Karpas-422 (cell line): ENCODE measurements at regions not wholly inside any gene's neighbourhood (a gene's known extent, or its start where the extent isn't known, plus 50 kb on each side); places are given as distances from the start of the nearest gene placed in this dataset.

ENCODE experiments used
- DNase-seq: peaks from one replicate; pipeline ENCODE4 v3.0.0-alpha.2; 2015
- H2AFZ ChIP-seq: fragments of 200-600 bp; sonication (generic); 2 replicates; pipeline ENCODE4 v1.6.1; 2014; ENCODE audit warnings: antibody characterized with exemption, low read length, mixed read lengths
- H3K27ac ChIP-seq: fragments of 200-600 bp; sonication (generic); 2 replicates; pipeline ENCODE4 v1.5.1; 2014; ENCODE audit warnings: mild to moderate bottlenecking, low read length, moderate library complexity
- H3K27me3 ChIP-seq: fragments of 200-600 bp; sonication (generic); 2 replicates; pipeline ENCODE4 v1.6.1; 2014; ENCODE audit warnings: low read length, mixed read lengths
- H3K36me3 ChIP-seq: fragments of 200-600 bp; sonication (generic); 2 replicates; pipeline ENCODE4 v1.6.1; 2014; ENCODE audit warnings: low read length, mixed read lengths; ENCODE audit not compliant: insufficient read depth
- H3K4me1 ChIP-seq: fragments of 200-600 bp; sonication (generic); 2 replicates; pipeline ENCODE4 v1.6.1; 2014; ENCODE audit warnings: mild to moderate bottlenecking, low read length, mixed read lengths
- H3K4me2 ChIP-seq: fragments of 200-600 bp; sonication (generic); 2 replicates; pipeline ENCODE4 v1.6.1; 2014; ENCODE audit warnings: low read length, low read depth, mild to moderate bottlenecking; ENCODE audit not compliant: poor library complexity, severe bottlenecking
- H3K4me3 ChIP-seq: fragments of 200-600 bp; sonication (generic); 2 replicates; pipeline ENCODE4 v1.5.1; 2014; ENCODE audit warnings: mild to moderate bottlenecking, antibody characterized with exemption, low read length, mixed read lengths
- H3K79me2 ChIP-seq: fragments of 200-600 bp; sonication (generic); 2 replicates; pipeline ENCODE4 v1.6.1; 2014; ENCODE audit warnings: mild to moderate bottlenecking, low read length, mixed read lengths
- H3K9ac ChIP-seq: fragments of 200-600 bp; sonication (generic); 2 replicates; pipeline ENCODE4 v1.6.0; 2014; ENCODE audit warnings: low read length
- H3K9me2 ChIP-seq: fragments of 200-600 bp; sonication (generic), shearing (Covaris generic); replicated peaks from 2 replicates; pipeline ENCODE4 v1.6.0; 2014; ENCODE audit warnings: mild to moderate bottlenecking, low read length, moderate library complexity; ENCODE audit not compliant: insufficient read depth
- H3K9me3 ChIP-seq: fragments of 300-700, 200-600 bp; sonication (generic); 2 replicates; pipeline ENCODE4 v1.6.1; 2014; ENCODE audit warnings: low read length, mixed read lengths
- H4K20me1 ChIP-seq: fragments of 200-600 bp; sonication (generic); 2 replicates; pipeline ENCODE4 v1.6.1; 2014; ENCODE audit warnings: mild to moderate bottlenecking, antibody characterized with exemption, low read length, low read depth; ENCODE audit not compliant: insufficient read depth

DNA sequence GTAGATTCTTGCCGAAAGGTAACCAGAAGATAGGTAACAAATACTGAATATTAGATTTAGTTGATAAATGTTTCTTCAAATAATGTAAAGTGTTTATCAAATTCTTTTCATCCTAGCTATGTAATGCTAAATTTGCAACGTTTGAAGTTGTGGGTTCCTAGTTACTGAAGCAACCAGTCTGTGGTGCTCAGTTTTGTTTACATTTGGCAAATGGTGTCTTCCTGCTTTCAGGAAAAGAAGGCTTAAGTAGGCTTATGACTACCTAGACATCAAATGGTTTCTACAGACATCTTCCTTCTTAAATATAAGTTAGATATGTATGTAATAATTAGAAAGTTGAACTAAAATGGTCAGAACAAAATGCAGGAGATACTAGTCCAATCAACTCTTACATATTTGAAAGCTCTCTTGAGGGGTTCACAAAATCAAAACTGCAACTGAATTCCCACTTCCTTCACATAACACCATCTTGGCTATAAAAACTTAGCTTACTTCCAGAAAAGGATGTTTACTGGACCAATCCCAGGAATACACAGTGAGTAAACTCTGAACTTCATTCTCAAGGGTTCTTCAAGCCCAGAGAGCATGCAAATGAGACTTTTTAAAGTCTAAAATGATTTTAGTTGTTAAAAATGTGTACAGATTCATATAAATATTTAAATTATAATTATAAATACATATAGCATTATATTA lies 125.7 kb upstream of the ITGA1 start:
- Histone ChIP-seq H3K9me3 (no peaks in the 10 kb centered on the region), H3K27me3 (no peaks in the 10 kb centered on the region), H3K27ac (no peak overlapping the region), H3K9me2 (no peaks in the 10 kb centered on the region), H3K4me2 (no peak overlapping the region), H3K4me3 (no peak overlapping the region), H3K9ac (no peak overlapping the region), H2AFZ (no peak overlapping the region), H3K36me3 (no peaks in the 10 kb centered on the region), H3K4me1 (no peaks in the 10 kb centered on the region), H3K79me2 (no peaks in the 10 kb centered on the region), H4K20me1 (no peaks in the 10 kb centered on the region)
- no peak for DNase-seq

DNA sequence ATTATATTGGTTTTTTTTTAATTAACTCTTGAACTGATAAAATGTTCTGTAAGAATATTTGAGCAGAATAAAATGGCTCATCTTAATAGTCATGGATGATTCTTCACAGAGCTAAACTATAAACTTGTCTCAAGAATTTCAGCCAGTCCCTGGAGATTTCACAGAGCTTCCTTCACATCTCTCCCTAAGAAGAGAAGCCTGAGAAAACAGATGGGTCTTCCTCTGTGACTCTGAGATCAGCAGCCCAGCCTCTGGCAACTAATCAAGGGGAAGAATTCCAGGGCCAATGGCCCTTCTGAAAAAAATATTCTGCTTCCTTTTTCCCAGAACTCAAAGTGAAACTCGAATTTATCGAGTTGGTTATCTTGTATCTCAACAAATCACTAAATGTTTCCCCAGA lies 122.2 kb upstream of the ITGA1 start:
- Histone ChIP-seq H2AFZ (no peak overlapping the region), H3K9ac (no peak overlapping the region)

DNA sequence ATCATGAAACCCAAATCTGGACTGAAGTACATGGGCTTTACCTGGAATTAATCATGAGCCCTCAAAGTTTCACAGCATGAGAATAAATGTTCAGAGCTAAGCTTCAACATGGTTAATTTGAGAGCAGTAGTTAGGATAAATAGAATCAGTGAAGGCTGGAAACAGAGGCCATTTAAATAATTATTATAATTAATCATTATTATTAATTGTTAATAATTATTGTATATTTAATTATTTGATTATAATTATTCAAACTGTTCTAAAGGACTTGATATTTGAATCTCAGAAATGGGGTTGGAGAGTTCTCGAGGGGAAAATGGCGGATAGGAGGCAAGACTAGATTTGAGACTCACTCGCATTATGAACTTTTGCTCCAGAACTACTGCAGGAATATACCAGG lies 119.6 kb upstream of the ITGA1 start:
- H3K9me3 ChIP-seq: no peaks in the 10 kb centered on the region
- H3K27me3 ChIP-seq: no peaks in the 10 kb centered on the region
- no peaks in the 10 kb centered on the region for H3K36me3 ChIP-seq
- no peak overlapping the region for H3K4me3 ChIP-seq
- H3K4me1 ChIP-seq: no peaks in the 10 kb centered on the region
- H3K9me2 ChIP-seq: no peaks in the 10 kb centered on the region
- DNase-seq: no peak
- H2AFZ ChIP-seq: no peak overlapping the region
- no peak overlapping the region for H3K9ac ChIP-seq
- no peak overlapping the region for H3K27ac ChIP-seq
- H3K79me2 ChIP-seq: no peaks in the 10 kb centered on the region
- no peak overlapping the region for H3K4me2 ChIP-seq
- H4K20me1 ChIP-seq: no peaks in the 10 kb centered on the region

More for the DNA sequence above, 122.2 kb upstream of the ITGA1 start:
- Histone ChIP-seq H3K9me3 (no peaks in the 10 kb centered on the region), H3K36me3 (no peaks in the 10 kb centered on the region), H3K4me3 (no peak overlapping the region), H3K9me2 (no peaks in the 10 kb centered on the region), H3K4me1 (no peaks in the 10 kb centered on the region), H3K27ac (no peak overlapping the region), H3K4me2 (no peak overlapping the region), H4K20me1 (no peaks in the 10 kb centered on the region), H3K79me2 (no peaks in the 10 kb centered on the region), H3K27me3 (no peaks in the 10 kb centered on the region)
- DNase-seq: no peak

DNA sequence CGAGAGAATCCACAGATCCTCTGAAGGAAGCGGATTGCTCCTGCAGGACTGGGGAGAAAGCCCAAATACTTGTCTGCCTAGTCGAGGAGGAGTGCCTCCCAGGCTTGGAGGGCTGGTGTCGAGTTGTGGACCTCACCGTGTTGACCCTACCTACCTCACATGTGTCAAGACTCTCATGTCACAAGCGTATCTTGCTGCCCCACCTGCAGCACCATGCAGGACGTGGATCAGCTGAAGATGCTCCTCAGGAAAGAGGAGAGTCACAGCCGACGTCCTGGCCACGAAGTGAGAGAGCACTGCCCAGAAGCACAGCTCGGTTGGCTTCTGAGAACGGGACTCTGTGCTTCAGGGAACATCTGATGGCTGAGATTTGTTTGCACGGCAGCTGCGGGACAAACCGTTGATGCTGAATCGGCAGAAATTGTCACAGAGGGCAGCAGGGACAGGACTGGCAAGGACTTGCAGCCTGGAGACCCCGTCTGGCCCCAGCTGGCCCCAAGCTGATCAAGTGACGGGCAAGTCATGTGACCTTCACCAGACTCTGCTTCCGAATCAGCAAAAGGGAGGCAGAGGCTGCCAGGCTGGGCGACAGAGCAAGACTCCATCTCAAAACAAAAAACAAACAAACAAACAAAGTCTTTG lies 119.1 kb upstream of the ITGA1 start:
- Histone ChIP-seq H3K9ac (no peak overlapping the region), H3K4me2 (no peak overlapping the region), H3K4me1 (no peaks in the 10 kb centered on the region), H3K36me3 (no peaks in the 10 kb centered on the region), H3K9me2 (no peaks in the 10 kb centered on the region), H2AFZ (no peak overlapping the region; the same call in 1 of the 2 replicates), H3K27ac (no peak overlapping the region), H3K4me3 (no peak overlapping the region), H3K79me2 (no peaks in the 10 kb centered on the region), H3K9me3 (no peaks in the 10 kb centered on the region), H4K20me1 (no peaks in the 10 kb centered on the region), H3K27me3 (no peaks in the 10 kb centered on the region)
- DNase-seq: no peak

DNA sequence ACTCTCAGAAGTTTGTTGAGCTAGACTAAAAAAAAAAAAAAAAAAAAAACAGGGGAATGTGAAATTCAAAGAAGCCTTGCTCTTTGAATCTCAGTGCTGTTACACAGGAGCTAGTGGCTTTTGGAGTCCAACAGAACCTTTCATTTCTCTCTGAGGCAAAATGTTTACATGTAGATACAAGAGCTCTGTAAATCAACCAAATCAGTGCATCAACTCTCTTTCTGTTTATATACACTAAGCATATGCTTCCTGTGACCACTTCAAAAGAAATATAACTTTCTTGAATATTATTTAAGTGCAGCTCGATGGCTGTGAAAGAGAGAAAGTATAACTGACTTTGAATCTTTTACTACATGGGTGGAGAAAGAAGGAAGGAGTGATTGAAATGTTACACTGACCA lies 115.3 kb upstream of the ITGA1 start:
- H2AFZ ChIP-seq: no peak overlapping the region
- H4K20me1 ChIP-seq: no peaks in the 10 kb centered on the region
- H3K36me3 ChIP-seq: no peaks in the 10 kb centered on the region
- no peaks in the 10 kb centered on the region for H3K79me2 ChIP-seq
- H3K9me3 ChIP-seq: no peaks in the 10 kb centered on the region
- H3K4me3 ChIP-seq: no peak overlapping the region
- H3K27me3 ChIP-seq: no peaks in the 10 kb centered on the region
- no peak overlapping the region for H3K27ac ChIP-seq
- no peaks in the 10 kb centered on the region for H3K4me1 ChIP-seq
- DNase-seq: no peak
- H3K9ac ChIP-seq: no peak overlapping the region
- no peaks in the 10 kb centered on the region for H3K9me2 ChIP-seq
- no peak overlapping the region for H3K4me2 ChIP-seq

DNA sequence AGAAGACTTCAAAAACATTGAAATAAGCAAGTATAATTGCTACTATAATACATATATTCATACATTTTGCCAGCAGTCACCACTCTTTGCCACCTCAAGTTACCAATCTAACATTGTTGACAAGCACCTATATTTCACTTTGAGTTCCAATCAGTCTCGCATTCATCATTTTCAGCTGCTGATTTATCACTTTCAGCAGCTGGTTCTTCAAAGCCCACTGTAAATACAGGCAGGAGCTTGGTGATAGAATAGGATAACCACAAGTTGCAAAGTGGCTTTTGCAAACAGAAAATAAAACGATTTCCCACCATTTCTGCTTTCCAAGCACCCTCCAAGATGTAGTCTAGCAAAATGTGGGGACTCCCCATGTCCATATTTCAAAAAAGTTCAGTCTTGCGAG lies 114.2 kb upstream of the ITGA1 start:
- Histone ChIP-seq H3K9me3 (no peaks in the 10 kb centered on the region), H3K27me3 (no peaks in the 10 kb centered on the region), H3K9me2 (no peaks in the 10 kb centered on the region), H3K9ac (no peak overlapping the region), H3K27ac (no peak overlapping the region), H3K4me3 (no peak overlapping the region), H3K79me2 (no peaks in the 10 kb centered on the region), H4K20me1 (no peaks in the 10 kb centered on the region), H2AFZ (no peak overlapping the region), H3K36me3 (no peaks in the 10 kb centered on the region), H3K4me1 (no peaks in the 10 kb centered on the region), H3K4me2 (no peak overlapping the region)
- no peak for DNase-seq

DNA sequence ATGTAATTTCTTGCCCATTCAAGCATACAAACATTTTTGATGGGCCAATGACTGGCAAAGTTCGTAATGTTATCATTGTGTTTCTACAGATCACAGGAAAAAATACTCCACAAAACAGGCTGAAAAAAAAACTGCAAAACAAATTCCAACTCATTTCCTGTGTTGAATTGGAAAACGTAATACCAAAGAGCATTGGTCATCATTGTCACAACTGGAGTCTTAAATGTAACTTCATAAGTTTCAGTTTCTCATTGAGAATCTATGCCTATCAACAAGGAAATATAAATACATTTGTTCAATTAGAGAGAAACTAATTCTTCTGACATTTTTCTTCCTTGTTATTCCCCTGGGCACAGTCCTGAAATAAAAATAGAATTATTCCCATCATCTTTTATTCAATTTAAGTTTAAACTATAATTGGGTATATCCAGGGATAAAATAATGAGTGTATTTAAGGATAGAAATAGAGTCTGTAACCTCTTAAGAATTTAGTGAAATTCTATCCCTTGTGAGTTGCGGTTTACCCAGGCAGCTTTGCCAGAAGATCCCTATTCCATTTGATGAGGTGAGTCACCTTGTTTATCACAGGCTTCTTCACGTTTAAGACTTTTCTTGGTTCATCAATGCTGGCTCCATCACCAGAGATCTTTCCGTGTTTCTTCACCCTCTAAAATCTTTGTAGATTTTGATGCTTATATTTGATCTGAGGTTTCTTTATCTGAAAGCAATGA lies 112.7 kb upstream of the ITGA1 start:
- Histone ChIP-seq H3K79me2 (no peaks in the 10 kb centered on the region), H3K27me3 (no peaks in the 10 kb centered on the region), H3K4me3 (no peak overlapping the region), H2AFZ (no peak overlapping the region), H3K9me3 (no peaks in the 10 kb centered on the region), H4K20me1 (no peaks in the 10 kb centered on the region), H3K27ac (no peak overlapping the region), H3K4me1 (no peaks in the 10 kb centered on the region), H3K36me3 (no peaks in the 10 kb centered on the region), H3K9ac (no peak overlapping the region), H3K4me2 (no peak overlapping the region), H3K9me2 (no peaks in the 10 kb centered on the region)
- DNase-seq: no peak

DNA sequence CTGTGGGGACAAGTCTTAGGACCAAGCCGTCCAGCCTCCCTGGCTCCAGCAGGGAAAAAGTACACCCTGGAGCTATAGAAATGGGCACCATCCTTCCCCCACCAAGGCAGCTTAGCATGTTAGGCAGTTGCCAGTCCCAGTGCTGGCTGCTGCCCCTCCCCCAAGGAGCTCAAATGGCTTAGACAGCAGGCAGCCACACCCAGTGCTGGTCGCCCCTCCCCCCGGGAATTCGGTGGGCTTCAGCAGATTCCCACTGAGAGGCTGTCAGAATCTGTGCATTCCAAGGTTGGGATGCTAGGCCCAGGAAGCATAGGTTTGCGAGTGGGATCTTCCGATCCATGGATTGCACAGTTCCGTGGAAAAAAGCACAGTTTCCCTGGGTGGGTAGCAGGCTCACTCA lies 105.2 kb upstream of the ITGA1 start:
- Histone ChIP-seq H3K36me3 (no peaks in the 10 kb centered on the region), H3K27ac (no peak overlapping the region), H2AFZ (no peak overlapping the region), H3K4me3 (no peak overlapping the region), H3K4me1 (no peaks in the 10 kb centered on the region), H4K20me1 (no peaks in the 10 kb centered on the region), H3K9me3 (no peaks in the 10 kb centered on the region), H3K27me3 (no peaks in the 10 kb centered on the region), H3K4me2 (no peak overlapping the region), H3K79me2 (no peaks in the 10 kb centered on the region), H3K9ac (no peak overlapping the region), H3K9me2 (no peaks in the 10 kb centered on the region)
- no peak for DNase-seq
